Esophagus squamous epithelium (tissue), 4 donors: ENCODE measurements at regions not wholly inside any gene's neighbourhood (a gene's known extent, or its start where the extent isn't known, plus 50 kb on each side); places are given as distances from the start of the nearest gene placed in this dataset.

Experiments used
- POLR2A ChIP-seq, 4 donors: fragments of 450-650 bp; IDR thresholded peaks; one replicate each; pipeline ENCODE4 v1.6.1; 2017; ENCODE audit warnings: antibody characterized with exemption in 4 of 4, mild to moderate bottlenecking in 4 of 4, moderate library complexity in 3 of 4
- TF ChIP-seq, protein P1 (sequence below), 6 experiments: fragments of 450-650 bp in 4 of 6; fragments of 200-600 bp in 2 of 6; sonication (generic) in 2 of 6; IDR thresholded peaks; one replicate each; pipeline ENCODE4 v1.5.1; 2016 to 2019; ENCODE audit warnings: antibody characterized with exemption in 6 of 6, mild to moderate bottlenecking in 4 of 6, moderate library complexity in 4 of 6

DNA sequence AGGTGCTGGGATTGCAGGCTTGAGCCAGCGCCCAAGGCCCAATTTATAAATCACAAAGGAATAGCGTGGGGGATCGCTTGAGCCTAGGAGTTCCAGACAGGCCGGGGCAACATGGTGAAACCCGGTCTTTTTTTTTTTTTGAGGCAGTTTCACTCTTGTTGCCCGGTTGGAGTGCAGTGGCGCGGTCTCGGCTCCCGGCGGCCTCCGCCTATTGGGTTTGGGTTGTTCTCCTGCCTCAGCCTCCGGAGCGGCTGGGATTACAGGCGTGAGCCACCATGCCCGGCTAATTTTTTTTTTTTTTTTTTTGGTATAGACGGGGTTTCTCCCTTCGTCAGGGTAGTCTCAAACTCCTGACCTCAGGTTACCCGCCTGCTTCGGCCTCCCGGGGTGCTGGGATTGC lies 65.0 kb downstream of the GOLGA6L7 start:
- TF ChIP-seq, protein P1, sequence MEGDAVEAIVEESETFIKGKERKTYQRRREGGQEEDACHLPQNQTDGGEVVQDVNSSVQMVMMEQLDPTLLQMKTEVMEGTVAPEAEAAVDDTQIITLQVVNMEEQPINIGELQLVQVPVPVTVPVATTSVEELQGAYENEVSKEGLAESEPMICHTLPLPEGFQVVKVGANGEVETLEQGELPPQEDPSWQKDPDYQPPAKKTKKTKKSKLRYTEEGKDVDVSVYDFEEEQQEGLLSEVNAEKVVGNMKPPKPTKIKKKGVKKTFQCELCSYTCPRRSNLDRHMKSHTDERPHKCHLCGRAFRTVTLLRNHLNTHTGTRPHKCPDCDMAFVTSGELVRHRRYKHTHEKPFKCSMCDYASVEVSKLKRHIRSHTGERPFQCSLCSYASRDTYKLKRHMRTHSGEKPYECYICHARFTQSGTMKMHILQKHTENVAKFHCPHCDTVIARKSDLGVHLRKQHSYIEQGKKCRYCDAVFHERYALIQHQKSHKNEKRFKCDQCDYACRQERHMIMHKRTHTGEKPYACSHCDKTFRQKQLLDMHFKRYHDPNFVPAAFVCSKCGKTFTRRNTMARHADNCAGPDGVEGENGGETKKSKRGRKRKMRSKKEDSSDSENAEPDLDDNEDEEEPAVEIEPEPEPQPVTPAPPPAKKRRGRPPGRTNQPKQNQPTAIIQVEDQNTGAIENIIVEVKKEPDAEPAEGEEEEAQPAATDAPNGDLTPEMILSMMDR (IDR thresholded peaks at IDR 0.05): no peak
- no peak for TF ChIP-seq POLR2A (IDR thresholded peaks at IDR 0.05)
